Breast epithelium (tissue), 3 donors: ENCODE measurements at regions not wholly inside any gene's neighbourhood (a gene's known extent, or its start where the extent isn't known, plus 50 kb on each side); places are given as distances from the start of the nearest gene placed in this dataset.
"Not testable (repeated sequence)": the region's sequence is repeated elsewhere in the genome, so short reads cannot be mapped to it uniquely, and the experiment has no call there.

ENCODE experiments used
- CTCF ChIP-seq, 3 donors: fragments of 450-650 bp; IDR thresholded peaks; one replicate each; pipeline ENCODE4 v1.5.1; 2016 to 2017; ENCODE audit warnings: antibody characterized with exemption in 3 of 3, mild to moderate bottlenecking in 3 of 3, moderate library complexity in 3 of 3
- POLR2AphosphoS5 ChIP-seq, 3 donors: sonication (generic); formaldehyde crosslinking; IDR thresholded peaks; one replicate each; pipeline ENCODE4 v1.6.1; 2017; ENCODE audit warnings: antibody characterized with exemption in 3 of 3

GRCh38 chr14:105720852-105721601 lies 194.6 kb downstream of the TMEM121 start:
- not testable (repeated sequence) for TF ChIP-seq CTCF, POLR2AphosphoS5 (IDR thresholded peaks at IDR 0.05)
